ENCODE measurements at regions not wholly inside any gene's neighbourhood (a gene's known extent, or its start where the extent isn't known, plus 50 kb on each side); places are given as distances from the start of the nearest gene placed in this dataset.
"Not testable (repeated sequence)": the region's sequence is repeated elsewhere in the genome, so short reads cannot be mapped to it uniquely, and the experiment has no call there.

DNA sequence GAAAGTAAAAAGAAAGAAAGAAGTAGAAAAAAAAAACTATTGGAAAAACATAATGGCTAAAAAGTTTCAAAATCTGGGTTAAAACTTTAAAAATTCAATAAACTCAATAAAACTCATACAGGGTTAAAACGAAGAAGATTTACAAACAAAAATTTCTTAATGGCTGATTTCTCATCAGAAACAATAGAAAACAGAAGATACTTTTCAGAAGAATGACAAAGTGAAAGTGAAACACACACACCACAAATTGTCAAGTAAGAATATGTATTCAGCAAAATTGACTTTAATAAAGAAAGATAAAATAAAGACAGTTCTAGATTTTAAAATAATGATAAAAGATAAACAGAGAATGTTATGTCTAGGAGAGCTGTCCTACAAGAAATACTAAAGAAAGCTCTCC is 618.9 kb upstream of the GJE1 start:
- DNase-seq (ENCODE audit: low read depth) (no peak), FAIRE-seq (no peak)
- Histone ChIP-seq H3K27me3 (ENCODE audit: control insufficient read depth, insufficient read depth, low read length) (no peaks in the 10 kb centered on the region), H3K36me3 (ENCODE audit: control insufficient read depth, insufficient read depth, low read length) (no peaks in the 10 kb centered on the region), H3K4me3 (ENCODE audit: low read depth, low read length) (no peak overlapping the region)
- TF ChIP-seq, protein P1, sequence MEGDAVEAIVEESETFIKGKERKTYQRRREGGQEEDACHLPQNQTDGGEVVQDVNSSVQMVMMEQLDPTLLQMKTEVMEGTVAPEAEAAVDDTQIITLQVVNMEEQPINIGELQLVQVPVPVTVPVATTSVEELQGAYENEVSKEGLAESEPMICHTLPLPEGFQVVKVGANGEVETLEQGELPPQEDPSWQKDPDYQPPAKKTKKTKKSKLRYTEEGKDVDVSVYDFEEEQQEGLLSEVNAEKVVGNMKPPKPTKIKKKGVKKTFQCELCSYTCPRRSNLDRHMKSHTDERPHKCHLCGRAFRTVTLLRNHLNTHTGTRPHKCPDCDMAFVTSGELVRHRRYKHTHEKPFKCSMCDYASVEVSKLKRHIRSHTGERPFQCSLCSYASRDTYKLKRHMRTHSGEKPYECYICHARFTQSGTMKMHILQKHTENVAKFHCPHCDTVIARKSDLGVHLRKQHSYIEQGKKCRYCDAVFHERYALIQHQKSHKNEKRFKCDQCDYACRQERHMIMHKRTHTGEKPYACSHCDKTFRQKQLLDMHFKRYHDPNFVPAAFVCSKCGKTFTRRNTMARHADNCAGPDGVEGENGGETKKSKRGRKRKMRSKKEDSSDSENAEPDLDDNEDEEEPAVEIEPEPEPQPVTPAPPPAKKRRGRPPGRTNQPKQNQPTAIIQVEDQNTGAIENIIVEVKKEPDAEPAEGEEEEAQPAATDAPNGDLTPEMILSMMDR (IDR thresholded peaks at IDR 0.05; ENCODE audit: insufficient read depth, low read length, severe bottlenecking) = no peak

DNA sequence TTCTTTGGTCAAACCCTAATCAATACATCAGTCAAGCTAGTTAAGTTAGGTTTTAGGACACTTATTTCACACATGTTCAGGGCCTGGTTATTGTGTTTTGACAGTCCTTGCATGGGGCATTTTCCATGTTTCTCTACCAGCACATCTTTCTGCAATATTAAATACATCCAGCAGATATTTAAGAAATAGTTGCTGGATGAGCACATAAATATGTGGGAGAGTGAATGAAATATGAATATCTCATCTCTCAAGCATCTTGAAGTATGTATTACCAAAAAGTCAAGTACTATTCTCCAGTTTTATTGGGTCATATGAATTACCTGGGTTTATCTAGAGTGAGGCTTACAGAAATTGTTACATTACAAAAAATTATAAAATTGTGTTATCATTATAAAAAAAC is 621.9 kb upstream of the GJE1 start:
- DNase-seq (ENCODE audit: low read depth) (no peak), FAIRE-seq (no peak)
- H3K36me3 ChIP-seq (ENCODE audit: control insufficient read depth, insufficient read depth, low read length) = no peaks in the 10 kb centered on the region
- TF ChIP-seq, protein P1 (IDR thresholded peaks at IDR 0.05; ENCODE audit: insufficient read depth, low read length, severe bottlenecking) = no peak
- no peaks in the 10 kb centered on the region for H3K27me3 ChIP-seq (ENCODE audit: control insufficient read depth, insufficient read depth, low read length)
- H3K4me3 ChIP-seq (ENCODE audit: low read depth, low read length) = no peak overlapping the region

DNA sequence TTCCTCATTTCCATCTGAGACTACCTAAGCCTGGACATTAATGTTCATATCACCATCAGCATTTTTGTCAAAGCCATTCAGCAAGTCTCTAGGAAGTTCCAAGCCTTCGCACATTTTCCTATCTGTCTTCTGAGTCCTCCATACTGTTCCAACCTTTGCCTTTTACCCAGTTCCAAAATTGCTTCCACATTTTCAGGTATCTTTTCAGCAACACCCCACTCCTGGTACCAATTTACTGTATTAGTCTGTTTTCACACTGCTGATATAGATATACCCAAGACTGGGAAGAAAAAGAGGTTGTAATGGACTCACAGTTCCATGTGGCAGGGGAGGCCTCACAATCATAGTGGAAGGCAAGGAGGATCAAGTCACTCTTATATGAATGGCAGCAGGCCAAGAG is 626.7 kb upstream of the GJE1 start:
- not testable (repeated sequence) for H3K4me3 ChIP-seq (ENCODE audit: low read depth, low read length); FAIRE-seq; H3K36me3 ChIP-seq (ENCODE audit: control insufficient read depth, insufficient read depth, low read length); DNase-seq (ENCODE audit: low read depth); H3K27me3 ChIP-seq (ENCODE audit: control insufficient read depth, insufficient read depth, low read length)

- DNase-seq (ENCODE audit: low read depth); FAIRE-seq; H3K4me3 ChIP-seq (ENCODE audit: low read depth, low read length); H3K36me3 ChIP-seq (ENCODE audit: control insufficient read depth, insufficient read depth, low read length); H3K27me3 ChIP-seq (ENCODE audit: control insufficient read depth, insufficient read depth, low read length): not testable (repeated sequence)
Observed at GRCh38 chr6:141504318-141504717, 628.4 kb upstream of the GJE1 start.

GRCh38 chr6:141501616-141502015 is 631.1 kb upstream of the GJE1 start:
- TF ChIP-seq, protein P1 (IDR thresholded peaks at IDR 0.05; ENCODE audit: insufficient read depth, low read length, severe bottlenecking) = no peak
- FAIRE-seq = no peak
- no peak for DNase-seq (ENCODE audit: low read depth)
- H3K27me3 ChIP-seq (ENCODE audit: control insufficient read depth, insufficient read depth, low read length) = no peaks in the 10 kb centered on the region
- H3K36me3 ChIP-seq (ENCODE audit: control insufficient read depth, insufficient read depth, low read length) = no peaks in the 10 kb centered on the region
- H3K4me3 ChIP-seq (ENCODE audit: low read depth, low read length) = no peak overlapping the region

DNA sequence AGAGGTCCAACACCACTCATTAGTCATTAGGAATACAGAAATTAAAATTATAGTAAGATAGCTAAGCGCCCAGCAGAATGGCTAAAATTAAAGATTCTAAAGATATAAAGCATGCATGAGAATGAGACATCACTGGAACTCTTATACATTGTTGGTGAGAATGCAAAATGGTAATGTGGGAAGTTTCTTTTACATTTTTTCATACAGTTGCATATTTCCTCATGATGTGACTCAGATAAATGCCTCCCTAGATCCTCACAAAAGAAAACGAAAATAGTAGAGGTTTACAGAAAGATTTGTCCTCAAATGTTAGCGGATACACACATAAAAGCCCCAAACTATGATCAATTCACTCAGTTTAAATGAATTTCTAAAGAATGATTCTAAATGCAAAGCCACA is 633.7 kb upstream of the GJE1 start:
- TF ChIP-seq, protein P1 (IDR thresholded peaks at IDR 0.05; ENCODE audit: insufficient read depth, low read length, severe bottlenecking) = no peak
- H3K36me3 ChIP-seq (ENCODE audit: control insufficient read depth, insufficient read depth, low read length) = no peaks in the 10 kb centered on the region
- no peak for FAIRE-seq
- no peaks in the 10 kb centered on the region for H3K27me3 ChIP-seq (ENCODE audit: control insufficient read depth, insufficient read depth, low read length)
- H3K4me3 ChIP-seq (ENCODE audit: low read depth, low read length) = no peak overlapping the region
- no peak for DNase-seq (ENCODE audit: low read depth)

- peak; percentile 44 for DNase-seq (ENCODE audit: low read depth)
- no peak for FAIRE-seq
- Histone ChIP-seq H3K4me3 (ENCODE audit: low read depth, low read length) (no peak overlapping the region), H3K36me3 (ENCODE audit: control insufficient read depth, insufficient read depth, low read length) (no peaks in the 10 kb centered on the region), H3K27me3 (ENCODE audit: control insufficient read depth, insufficient read depth, low read length) (no peaks in the 10 kb centered on the region)
- TF ChIP-seq, protein P1 (IDR thresholded peaks at IDR 0.05; ENCODE audit: insufficient read depth, low read length, severe bottlenecking) = no peak
Observed at GRCh38 chr6:141492521-141493284, 640.0 kb upstream of the GJE1 start.

All from bronchial epithelial cell (primary cell).